ENCODE measurements at regions not wholly inside any gene's neighbourhood (a gene's known extent, or its start where the extent isn't known, plus 50 kb on each side); places are given as distances from the start of the nearest gene placed in this dataset.

DNA sequence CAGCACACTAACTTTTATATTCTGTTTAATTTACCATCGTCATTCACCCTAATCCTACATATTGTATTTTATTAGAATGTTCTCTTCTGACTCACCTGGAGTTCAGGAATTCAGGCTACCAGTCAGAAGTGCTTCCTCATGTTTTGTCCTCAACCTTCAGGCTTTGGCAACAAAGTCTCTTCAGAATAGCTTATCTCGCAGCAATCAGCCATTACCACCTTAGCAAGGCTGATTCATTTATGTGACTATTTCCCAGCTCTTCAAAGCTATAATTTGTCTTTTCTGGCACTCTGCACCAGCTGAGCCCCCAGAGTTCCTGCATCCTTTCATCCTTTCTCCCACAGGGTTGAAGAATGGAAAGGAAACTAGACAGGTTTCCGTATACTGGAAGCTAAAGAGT lies 365.5 kb upstream of the CDH18 start:
- TF ChIP-seq, protein P1, sequence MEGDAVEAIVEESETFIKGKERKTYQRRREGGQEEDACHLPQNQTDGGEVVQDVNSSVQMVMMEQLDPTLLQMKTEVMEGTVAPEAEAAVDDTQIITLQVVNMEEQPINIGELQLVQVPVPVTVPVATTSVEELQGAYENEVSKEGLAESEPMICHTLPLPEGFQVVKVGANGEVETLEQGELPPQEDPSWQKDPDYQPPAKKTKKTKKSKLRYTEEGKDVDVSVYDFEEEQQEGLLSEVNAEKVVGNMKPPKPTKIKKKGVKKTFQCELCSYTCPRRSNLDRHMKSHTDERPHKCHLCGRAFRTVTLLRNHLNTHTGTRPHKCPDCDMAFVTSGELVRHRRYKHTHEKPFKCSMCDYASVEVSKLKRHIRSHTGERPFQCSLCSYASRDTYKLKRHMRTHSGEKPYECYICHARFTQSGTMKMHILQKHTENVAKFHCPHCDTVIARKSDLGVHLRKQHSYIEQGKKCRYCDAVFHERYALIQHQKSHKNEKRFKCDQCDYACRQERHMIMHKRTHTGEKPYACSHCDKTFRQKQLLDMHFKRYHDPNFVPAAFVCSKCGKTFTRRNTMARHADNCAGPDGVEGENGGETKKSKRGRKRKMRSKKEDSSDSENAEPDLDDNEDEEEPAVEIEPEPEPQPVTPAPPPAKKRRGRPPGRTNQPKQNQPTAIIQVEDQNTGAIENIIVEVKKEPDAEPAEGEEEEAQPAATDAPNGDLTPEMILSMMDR (optimal IDR thresholded peaks at IDR 0.05 in 1 of 3, IDR thresholded peaks at IDR 0.05 in 1 of 3, conservative IDR thresholded peaks at IDR 0.05 in 1 of 3; ENCODE audit: extremely low read depth in 1 of 3, insufficient read depth in 2 of 3, low read length in 3 of 3), result no peak
- no peak for TF ChIP-seq EZH2 (IDR thresholded peaks at IDR 0.05; ENCODE audit: low read length)
